ENCODE measurements at regions not wholly inside any gene's neighbourhood (a gene's known extent, or its start where the extent isn't known, plus 50 kb on each side); places are given as distances from the start of the nearest gene placed in this dataset.
"Not testable (repeated sequence)": the region's sequence is repeated elsewhere in the genome, so short reads cannot be mapped to it uniquely, and the experiment has no call there.

GRCh38 chr15:67920524-67921240, 80.8 kb upstream of the RNU6-1 start:
- DNase-seq = no peak

- no peak for DNase-seq
Observed at GRCh38 chr15:67922106-67922675, 82.3 kb upstream of the RNU6-1 start.

- DNase-seq = no peak
Observed at GRCh38 chr15:67922971-67923945, 83.4 kb upstream of the RNU6-1 start.

DNA sequence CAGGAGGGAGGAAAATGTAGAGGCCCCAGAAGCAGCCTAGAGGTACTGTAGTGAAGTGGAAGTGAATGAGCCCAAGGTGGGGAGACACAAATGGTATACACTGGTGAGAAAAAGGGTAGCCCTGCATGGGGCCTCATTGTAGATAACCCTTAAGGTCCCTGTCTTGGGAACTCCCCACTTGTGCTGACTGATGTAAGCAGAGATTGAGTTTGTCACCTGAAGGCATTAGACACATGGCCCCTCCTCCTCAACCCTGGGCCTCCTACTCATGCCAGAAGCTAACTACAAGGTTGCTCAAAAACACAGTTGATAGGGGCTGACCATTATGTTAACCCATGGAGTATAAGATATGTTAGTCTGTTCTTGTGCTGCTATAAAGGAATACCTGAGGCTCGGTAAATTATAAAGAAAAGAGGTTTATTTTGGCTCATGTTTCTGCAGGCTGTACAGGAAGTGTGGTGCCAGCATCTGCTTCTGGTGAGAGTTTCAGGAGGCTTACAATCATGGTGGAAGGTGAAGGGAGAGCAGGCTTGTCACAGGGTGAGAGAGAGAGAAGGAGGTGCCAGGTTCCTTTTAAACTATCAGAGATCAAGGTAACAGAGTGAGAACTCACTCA, 84.6 kb upstream of the RNU6-1 start:
- DNase-seq = no peak

DNA sequence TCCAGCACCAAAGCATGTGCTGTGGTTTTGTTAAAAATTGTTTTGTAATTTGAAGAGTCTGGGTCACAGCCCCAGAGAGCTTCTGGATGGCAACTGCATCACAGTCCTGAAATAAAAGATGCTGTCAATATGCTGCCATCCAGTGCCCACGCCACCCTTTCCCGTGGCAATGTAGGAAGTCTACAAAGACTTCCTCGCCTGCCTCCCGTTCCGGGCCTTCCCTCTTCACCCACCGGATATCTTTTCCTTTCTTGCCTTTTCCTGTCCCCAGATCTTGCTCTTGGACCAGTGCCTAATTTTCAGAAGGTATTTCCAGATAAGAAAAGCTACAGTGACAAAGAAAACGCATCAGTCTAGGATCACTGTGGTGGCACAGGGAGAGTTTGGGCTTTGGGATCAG, 85.3 kb upstream of the RNU6-1 start:
- DNase-seq = no peak

GRCh38 chr15:67927501-67928168, 87.8 kb upstream of the RNU6-1 start:
- DNase-seq = no peak

GRCh38 chr15:67928666-67929065, 88.8 kb upstream of the RNU6-1 start:
- DNase-seq = no peak

DNA sequence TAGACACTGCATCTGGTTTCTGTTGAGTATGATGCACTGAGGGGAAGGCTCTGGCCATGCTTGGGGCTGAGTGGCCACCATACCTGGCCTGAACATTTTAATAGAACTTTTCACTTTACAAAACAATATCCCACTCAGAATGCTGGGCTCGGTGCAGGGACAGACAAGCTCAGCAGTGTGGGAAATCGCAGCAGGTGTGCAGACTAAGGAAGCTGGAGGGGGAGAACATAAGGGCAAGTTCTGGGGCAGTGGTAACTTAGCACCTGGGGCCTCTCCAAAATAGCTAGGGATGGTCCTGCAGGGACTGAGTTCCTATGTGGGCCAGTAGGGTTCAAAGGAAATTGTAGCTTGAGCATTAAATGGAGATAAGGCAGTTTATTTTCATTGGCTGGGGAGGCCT, 90.9 kb upstream of the RNU6-1 start:
- DNase-seq = no peak

- no peak for DNase-seq
Observed at GRCh38 chr15:67931861-67932260, 92.0 kb upstream of the RNU6-1 start.

DNA sequence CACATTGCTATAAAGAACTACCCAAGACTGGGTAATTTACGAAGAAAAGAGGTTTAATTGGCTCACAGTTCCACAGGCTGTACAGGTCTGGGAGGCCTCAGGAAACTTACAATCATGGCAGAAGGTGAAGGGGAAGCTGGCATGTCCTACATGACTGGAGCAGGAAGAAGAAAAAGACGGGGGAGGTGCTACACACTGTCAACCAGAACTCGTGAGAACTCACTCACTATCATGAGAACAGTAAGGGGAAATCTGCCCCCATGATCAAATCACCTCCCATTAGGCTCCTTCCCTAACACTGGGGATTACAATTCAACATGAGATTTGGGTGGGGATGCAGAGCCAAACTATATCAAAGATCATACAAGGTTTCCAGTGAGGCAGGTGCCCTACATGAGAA, 94.3 kb upstream of the RNU6-1 start:
- not testable (repeated sequence) for DNase-seq

- no peak for DNase-seq
Observed at GRCh38 chr15:67935244-67935643, 95.4 kb upstream of the RNU6-1 start.

GRCh38 chr15:67936258-67936657, 96.4 kb upstream of the RNU6-1 start:
- no peak for DNase-seq

DNA sequence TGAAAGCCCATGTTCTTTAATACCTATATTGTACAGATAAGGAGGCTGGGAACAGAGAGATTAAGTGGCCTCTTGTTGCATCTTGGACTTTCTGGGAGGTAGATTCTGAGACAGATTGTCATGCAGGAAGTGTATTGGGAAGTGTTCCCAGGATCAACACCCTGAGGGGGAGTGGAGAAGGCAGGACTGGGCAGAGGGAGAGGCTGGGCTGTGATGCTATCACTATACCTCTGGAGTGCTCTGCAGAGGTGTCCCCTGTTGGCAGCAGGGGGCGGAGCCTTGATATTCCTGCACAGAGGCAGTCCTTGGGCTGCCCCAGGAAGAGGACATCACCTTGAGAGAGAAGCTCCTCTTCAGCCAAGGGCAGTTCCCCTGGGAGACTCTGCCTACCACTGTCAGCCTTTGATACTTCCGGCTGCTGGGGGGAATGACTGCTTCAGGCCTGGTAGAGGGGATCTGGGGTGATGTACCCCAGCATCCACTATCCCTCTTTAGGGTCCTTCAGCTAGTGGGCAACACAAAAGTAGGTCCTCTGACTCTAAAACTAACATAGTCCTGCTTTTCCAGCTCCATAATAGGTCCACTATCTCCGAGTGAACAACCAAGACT, 97.4 kb upstream of the RNU6-1 start:
- no peak for DNase-seq

GRCh38 chr15:67939179-67939578, 99.3 kb upstream of the RNU6-1 start:
- DNase-seq = not testable (repeated sequence)

GRCh38 chr15:67939588-67940323, 99.9 kb upstream of the RNU6-1 start:
- not testable (repeated sequence) for DNase-seq

DNA sequence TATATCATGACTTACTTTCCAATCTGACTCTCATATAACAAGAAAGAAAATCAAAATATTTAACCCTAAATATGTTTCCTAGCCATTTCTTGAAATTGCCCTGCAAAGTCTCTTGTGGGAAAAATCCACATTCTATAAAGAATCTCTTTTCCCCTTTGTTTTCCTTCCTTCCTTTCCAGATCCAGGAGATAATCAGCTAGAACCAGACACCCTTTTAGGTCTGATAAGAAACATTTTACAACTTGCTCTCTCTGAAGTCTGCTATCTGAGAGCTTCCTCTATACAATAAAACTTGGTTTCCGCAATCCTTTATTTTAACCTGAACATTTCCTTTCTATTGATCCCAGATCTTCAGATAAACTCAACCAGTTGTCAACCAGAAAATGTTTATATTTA, 100.5 kb upstream of the RNU6-1 start:
- no peak for DNase-seq

GRCh38 chr15:67941648-67942310, 101.9 kb upstream of the RNU6-1 start:
- DNase-seq = no peak

GRCh38 chr15:67943475-67943874, 103.6 kb upstream of the RNU6-1 start:
- no peak for DNase-seq

GRCh38 chr15:67944010-67944641, 104.3 kb upstream of the RNU6-1 start:
- DNase-seq = no peak

DNA sequence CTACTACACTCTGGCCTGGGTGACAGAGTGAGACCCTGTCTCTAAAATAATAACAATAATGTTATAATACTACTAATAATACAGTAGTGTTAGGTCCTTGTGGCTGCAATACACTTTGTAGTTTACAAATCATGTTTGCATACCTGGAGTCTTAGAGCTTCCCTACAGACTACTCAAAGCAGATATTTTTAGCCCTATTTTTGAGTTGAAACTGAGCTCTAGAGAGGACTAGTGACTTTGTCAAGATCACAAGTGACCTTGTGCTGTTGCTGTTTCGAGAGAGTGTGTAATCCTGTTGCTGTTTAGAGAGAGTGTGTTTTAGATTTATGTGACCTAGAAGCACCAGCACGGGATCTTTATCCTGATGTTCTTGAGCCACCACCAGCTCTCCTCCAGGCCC, 105.3 kb upstream of the RNU6-1 start:
- DNase-seq = no peak

Data from SHP77 treated with DMSO at 0.1 percent for 48 hours (cell line).